ENCODE measurements at regions not wholly inside any gene's neighbourhood (a gene's known extent, or its start where the extent isn't known, plus 50 kb on each side); places are given as distances from the start of the nearest gene placed in this dataset.

GRCh38 chr18:38868757-38869156, 1303.2 kb upstream of the CELF4 start:
- TF ChIP-seq, protein P1, sequence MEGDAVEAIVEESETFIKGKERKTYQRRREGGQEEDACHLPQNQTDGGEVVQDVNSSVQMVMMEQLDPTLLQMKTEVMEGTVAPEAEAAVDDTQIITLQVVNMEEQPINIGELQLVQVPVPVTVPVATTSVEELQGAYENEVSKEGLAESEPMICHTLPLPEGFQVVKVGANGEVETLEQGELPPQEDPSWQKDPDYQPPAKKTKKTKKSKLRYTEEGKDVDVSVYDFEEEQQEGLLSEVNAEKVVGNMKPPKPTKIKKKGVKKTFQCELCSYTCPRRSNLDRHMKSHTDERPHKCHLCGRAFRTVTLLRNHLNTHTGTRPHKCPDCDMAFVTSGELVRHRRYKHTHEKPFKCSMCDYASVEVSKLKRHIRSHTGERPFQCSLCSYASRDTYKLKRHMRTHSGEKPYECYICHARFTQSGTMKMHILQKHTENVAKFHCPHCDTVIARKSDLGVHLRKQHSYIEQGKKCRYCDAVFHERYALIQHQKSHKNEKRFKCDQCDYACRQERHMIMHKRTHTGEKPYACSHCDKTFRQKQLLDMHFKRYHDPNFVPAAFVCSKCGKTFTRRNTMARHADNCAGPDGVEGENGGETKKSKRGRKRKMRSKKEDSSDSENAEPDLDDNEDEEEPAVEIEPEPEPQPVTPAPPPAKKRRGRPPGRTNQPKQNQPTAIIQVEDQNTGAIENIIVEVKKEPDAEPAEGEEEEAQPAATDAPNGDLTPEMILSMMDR (IDR thresholded peaks at IDR 0.05 in 2 of 3, conservative IDR thresholded peaks at IDR 0.05 in 1 of 3; ENCODE audit: control insufficient read depth in 2 of 3, extremely low read depth in 1 of 3, insufficient read depth in 1 of 3, low read depth in 3 of 3, low read length in 3 of 3): no peak
- TF ChIP-seq, protein P2, sequence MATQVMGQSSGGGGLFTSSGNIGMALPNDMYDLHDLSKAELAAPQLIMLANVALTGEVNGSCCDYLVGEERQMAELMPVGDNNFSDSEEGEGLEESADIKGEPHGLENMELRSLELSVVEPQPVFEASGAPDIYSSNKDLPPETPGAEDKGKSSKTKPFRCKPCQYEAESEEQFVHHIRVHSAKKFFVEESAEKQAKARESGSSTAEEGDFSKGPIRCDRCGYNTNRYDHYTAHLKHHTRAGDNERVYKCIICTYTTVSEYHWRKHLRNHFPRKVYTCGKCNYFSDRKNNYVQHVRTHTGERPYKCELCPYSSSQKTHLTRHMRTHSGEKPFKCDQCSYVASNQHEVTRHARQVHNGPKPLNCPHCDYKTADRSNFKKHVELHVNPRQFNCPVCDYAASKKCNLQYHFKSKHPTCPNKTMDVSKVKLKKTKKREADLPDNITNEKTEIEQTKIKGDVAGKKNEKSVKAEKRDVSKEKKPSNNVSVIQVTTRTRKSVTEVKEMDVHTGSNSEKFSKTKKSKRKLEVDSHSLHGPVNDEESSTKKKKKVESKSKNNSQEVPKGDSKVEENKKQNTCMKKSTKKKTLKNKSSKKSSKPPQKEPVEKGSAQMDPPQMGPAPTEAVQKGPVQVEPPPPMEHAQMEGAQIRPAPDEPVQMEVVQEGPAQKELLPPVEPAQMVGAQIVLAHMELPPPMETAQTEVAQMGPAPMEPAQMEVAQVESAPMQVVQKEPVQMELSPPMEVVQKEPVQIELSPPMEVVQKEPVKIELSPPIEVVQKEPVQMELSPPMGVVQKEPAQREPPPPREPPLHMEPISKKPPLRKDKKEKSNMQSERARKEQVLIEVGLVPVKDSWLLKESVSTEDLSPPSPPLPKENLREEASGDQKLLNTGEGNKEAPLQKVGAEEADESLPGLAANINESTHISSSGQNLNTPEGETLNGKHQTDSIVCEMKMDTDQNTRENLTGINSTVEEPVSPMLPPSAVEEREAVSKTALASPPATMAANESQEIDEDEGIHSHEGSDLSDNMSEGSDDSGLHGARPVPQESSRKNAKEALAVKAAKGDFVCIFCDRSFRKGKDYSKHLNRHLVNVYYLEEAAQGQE (IDR thresholded peaks at IDR 0.05; ENCODE audit: low read depth, low read length): no peak
- no peak for TF ChIP-seq TARDBP (IDR thresholded peaks at IDR 0.05; ENCODE audit: borderline replicate concordance)
- TF ChIP-seq HDGF (IDR thresholded peaks at IDR 0.05): no peak
- no peak for TF ChIP-seq RCOR1 (conservative IDR thresholded peaks at IDR 0.05; ENCODE audit: low read depth, low read length)
- TF ChIP-seq SUZ12 (IDR thresholded peaks at IDR 0.05; ENCODE audit: unreplicated experiment): no peak
- TF ChIP-seq POLR2AphosphoS5 (IDR thresholded peaks at IDR 0.05; ENCODE audit: low read length): no peak
- no peak for TF ChIP-seq BCLAF1 (IDR thresholded peaks at IDR 0.05)
- no peak for TF ChIP-seq E4F1 (IDR thresholded peaks at IDR 0.05; ENCODE audit: borderline replicate concordance, partially characterized antibody)
- no peak for TF ChIP-seq KDM1A (IDR thresholded peaks at IDR 0.05; ENCODE audit: borderline replicate concordance)
- TF ChIP-seq, protein P3, sequence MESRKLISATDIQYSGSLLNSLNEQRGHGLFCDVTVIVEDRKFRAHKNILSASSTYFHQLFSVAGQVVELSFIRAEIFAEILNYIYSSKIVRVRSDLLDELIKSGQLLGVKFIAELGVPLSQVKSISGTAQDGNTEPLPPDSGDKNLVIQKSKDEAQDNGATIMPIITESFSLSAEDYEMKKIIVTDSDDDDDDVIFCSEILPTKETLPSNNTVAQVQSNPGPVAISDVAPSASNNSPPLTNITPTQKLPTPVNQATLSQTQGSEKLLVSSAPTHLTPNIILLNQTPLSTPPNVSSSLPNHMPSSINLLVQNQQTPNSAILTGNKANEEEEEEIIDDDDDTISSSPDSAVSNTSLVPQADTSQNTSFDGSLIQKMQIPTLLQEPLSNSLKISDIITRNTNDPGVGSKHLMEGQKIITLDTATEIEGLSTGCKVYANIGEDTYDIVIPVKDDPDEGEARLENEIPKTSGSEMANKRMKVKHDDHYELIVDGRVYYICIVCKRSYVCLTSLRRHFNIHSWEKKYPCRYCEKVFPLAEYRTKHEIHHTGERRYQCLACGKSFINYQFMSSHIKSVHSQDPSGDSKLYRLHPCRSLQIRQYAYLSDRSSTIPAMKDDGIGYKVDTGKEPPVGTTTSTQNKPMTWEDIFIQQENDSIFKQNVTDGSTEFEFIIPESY (IDR thresholded peaks at IDR 0.05): no peak

Data from GM12878 (cell line).